HG03442 (cell line): ENCODE measurements at regions not wholly inside any gene's neighbourhood (a gene's known extent, or its start where the extent isn't known, plus 50 kb on each side); places are given as distances from the start of the nearest gene placed in this dataset.

Experiments used
- ATAC-seq: cut with Tn5 transposase; IDR thresholded peaks from one replicate; pipeline ENCODE4 v1.9.1; 2021; ENCODE audit warnings: mild to moderate bottlenecking, moderate library complexity; ENCODE audit not compliant: unreplicated experiment

- ATAC-seq: no peak
Measured at GRCh38 chr2:66041902-66042657, 392.8 kb upstream of the MEIS1 start.

- no peak for ATAC-seq
Measured at GRCh38 chr2:66036948-66037347, 398.0 kb upstream of the MEIS1 start.

- ATAC-seq: no peak
Measured at GRCh38 chr2:66034467-66034866, 400.5 kb upstream of the MEIS1 start.

- no peak for ATAC-seq
Measured at GRCh38 chr2:66032226-66032775, 402.6 kb upstream of the MEIS1 start.

- ATAC-seq: no peak
Measured at GRCh38 chr2:66031236-66031635, 403.7 kb upstream of the MEIS1 start.

- no peak for ATAC-seq
Measured at GRCh38 chr2:66030553-66030952, 404.4 kb upstream of the MEIS1 start.

GRCh38 chr2:66024391-66024790 is 410.5 kb upstream of the MEIS1 start:
- ATAC-seq: no peak

GRCh38 chr2:66021296-66021695 is 413.6 kb upstream of the MEIS1 start:
- ATAC-seq: no peak

- ATAC-seq: no peak
Measured at GRCh38 chr2:66017763-66018162, 417.2 kb upstream of the MEIS1 start.

GRCh38 chr2:66014450-66014849 is 420.5 kb upstream of the MEIS1 start:
- ATAC-seq: no peak

GRCh38 chr2:66013456-66013855 is 421.5 kb upstream of the MEIS1 start:
- ATAC-seq: no peak

- ATAC-seq: no peak
Measured at GRCh38 chr2:66003931-66004330, 431.0 kb upstream of the MEIS1 start.

GRCh38 chr2:66001538-66001937 is 433.4 kb upstream of the MEIS1 start:
- ATAC-seq: no peak

- ATAC-seq: no peak
Measured at GRCh38 chr2:66000901-66001300, 434.0 kb upstream of the MEIS1 start.

- ATAC-seq: no peak
Measured at GRCh38 chr2:65999796-66000195, 435.1 kb upstream of the MEIS1 start.

GRCh38 chr2:65999103-65999502 is 435.8 kb upstream of the MEIS1 start:
- ATAC-seq: no peak

GRCh38 chr2:65997961-65998360 is 437.0 kb upstream of the MEIS1 start:
- no peak for ATAC-seq

- no peak for ATAC-seq
Measured at GRCh38 chr2:65992198-65992554, 442.7 kb upstream of the MEIS1 start.

- no peak for ATAC-seq
Measured at GRCh38 chr2:65991381-65992197, 443.3 kb upstream of the MEIS1 start.

- ATAC-seq: no peak
Measured at GRCh38 chr2:65985986-65986385, 448.9 kb upstream of the MEIS1 start.

GRCh38 chr2:65980531-65980930 is 454.4 kb upstream of the MEIS1 start:
- no peak for ATAC-seq

GRCh38 chr2:65979446-65979845 is 455.5 kb upstream of the MEIS1 start:
- ATAC-seq: no peak
